HL-60 (cell line): ENCODE measurements at regions not wholly inside any gene's neighbourhood (a gene's known extent, or its start where the extent isn't known, plus 50 kb on each side); places are given as distances from the start of the nearest gene placed in this dataset.

Experiments
- DNase-seq, 2 experiments: peaks; one replicate each; pipeline ENCODE4 v3.0.0-alpha.2; 2010 to 2020; ENCODE audit warnings: low read depth in 1 of 2, low spot score in 1 of 2
- H3K27ac ChIP-seq: fragments of 250-450 bp; sonication (Bioruptor Pico); replicated peaks from 2 replicates; pipeline ENCODE4 v1.5.1; 2020; ENCODE audit warnings: mild to moderate bottlenecking, moderate library complexity
- H3K27me3 ChIP-seq: fragments of 250-450 bp; sonication (Bioruptor Pico); 2 replicates; pipeline ENCODE4 v1.5.1; 2021; ENCODE audit warnings: mild to moderate bottlenecking, moderate library complexity; ENCODE audit not compliant: insufficient read depth, poor library complexity, severe bottlenecking
- H3K4me3 ChIP-seq: replicated peaks from 2 replicates; pipeline ENCODE4 v1.5.1; 2011; ENCODE audit warnings: mild to moderate bottlenecking, control low read depth, low read length; ENCODE audit not compliant: insufficient read depth
- CTCF ChIP-seq: IDR thresholded peaks from one replicate; pipeline ENCODE4 v1.5.1; 2011; ENCODE audit warnings: low read length, control low read depth, inconsistent platforms; ENCODE audit not compliant: insufficient read depth
- GABPA ChIP-seq: IDR thresholded peaks from 2 replicates; pipeline ENCODE4 v1.6.1; 2012; ENCODE audit warnings: low read depth
- POLR2AphosphoS5 ChIP-seq: IDR thresholded peaks from 2 replicates; pipeline ENCODE4 v1.6.1; 2012; ENCODE audit warnings: low read depth
- REST ChIP-seq: IDR thresholded peaks from 2 replicates; pipeline ENCODE4 v1.6.1; 2012; ENCODE audit warnings: low read depth; ENCODE audit not compliant: insufficient replicate concordance
- SPI1 ChIP-seq: IDR thresholded peaks from 2 replicates; pipeline ENCODE4 v1.6.1; 2012; ENCODE audit warnings: low read depth, mild to moderate bottlenecking, borderline replicate concordance

DNA sequence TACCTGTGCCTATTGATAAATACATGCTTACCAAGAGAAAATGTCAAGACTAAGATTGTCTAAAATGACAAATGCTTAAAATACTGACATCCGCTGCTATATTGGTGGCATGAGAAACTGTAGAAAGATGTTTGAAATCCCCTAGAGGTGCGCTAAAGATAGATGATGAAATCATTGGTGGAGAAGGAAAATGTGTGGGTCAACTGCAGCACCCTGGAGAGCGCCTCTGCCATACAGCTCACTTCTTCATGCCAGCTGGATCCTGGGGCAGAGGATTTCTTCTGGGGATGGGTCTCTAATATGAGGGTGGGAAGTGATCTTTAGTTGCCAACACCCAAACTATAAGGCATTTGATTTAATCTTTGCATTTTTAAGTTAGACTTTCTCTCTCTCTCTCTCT is 680.4 kb upstream of the POM121L12 start:
- no peak for TF ChIP-seq CTCF
- TF ChIP-seq REST, result peak; percentile 90
- no peak for DNase-seq
- H3K27me3 ChIP-seq, result no peaks in the 10 kb centered on the region
- no peak overlapping the region for H3K4me3 ChIP-seq
- no peak overlapping the region for H3K27ac ChIP-seq

GRCh38 chr7:52352013-52352981 is 683.1 kb upstream of the POM121L12 start:
- TF ChIP-seq CTCF (no peak), POLR2AphosphoS5 (no peak), SPI1 (no peak), GABPA (no peak), REST (no peak)
- no peak overlapping the region for H3K27ac ChIP-seq
- no peak for DNase-seq
- no peak overlapping the region for H3K4me3 ChIP-seq
- no peaks in the 10 kb centered on the region for H3K27me3 ChIP-seq

GRCh38 chr7:52344015-52344414 is 691.4 kb upstream of the POM121L12 start:
- TF ChIP-seq REST (no peak), SPI1 (no peak), CTCF (no peak), POLR2AphosphoS5 (no peak), GABPA (no peak)
- no peaks in the 10 kb centered on the region for H3K27me3 ChIP-seq
- H3K4me3 ChIP-seq, result no peak overlapping the region
- no peak for DNase-seq
- H3K27ac ChIP-seq, result no peak overlapping the region
